ENCODE measurements at regions not wholly inside any gene's neighbourhood (a gene's known extent, or its start where the extent isn't known, plus 50 kb on each side); places are given as distances from the start of the nearest gene placed in this dataset.

DNA sequence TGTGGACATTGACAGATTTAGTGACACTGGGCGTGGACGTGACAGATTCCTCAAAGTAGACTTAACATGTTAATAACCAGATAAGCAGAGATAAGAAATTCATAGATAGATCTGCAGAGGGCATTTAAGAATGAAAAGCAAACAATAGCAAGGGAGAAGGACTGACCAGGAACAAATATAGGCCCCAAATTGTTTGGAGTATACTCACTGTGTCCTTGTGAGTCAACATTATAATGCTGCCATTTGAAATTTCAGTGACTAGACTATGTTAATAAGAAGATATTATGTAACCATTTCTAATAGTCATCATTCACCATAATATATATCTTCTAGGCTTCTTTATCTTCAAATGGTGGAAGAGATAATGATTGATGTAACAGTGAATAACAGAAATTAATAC lies 78.1 kb upstream of the SLC38A11 start:
- no peak for DNase-seq
- H3K4me3 ChIP-seq: no peak overlapping the region
- no peaks in the 10 kb centered on the region for H3K4me1 ChIP-seq
- H3K9me3 ChIP-seq: peaks cover 0 to 3% (median 0%) of the 10 kb centered on the region in 11 donors
- no peak overlapping the region for H3K27ac ChIP-seq
- intact Hi-C loops (cut with DNase I): no loop called here
- TF ChIP-seq, protein P1, sequence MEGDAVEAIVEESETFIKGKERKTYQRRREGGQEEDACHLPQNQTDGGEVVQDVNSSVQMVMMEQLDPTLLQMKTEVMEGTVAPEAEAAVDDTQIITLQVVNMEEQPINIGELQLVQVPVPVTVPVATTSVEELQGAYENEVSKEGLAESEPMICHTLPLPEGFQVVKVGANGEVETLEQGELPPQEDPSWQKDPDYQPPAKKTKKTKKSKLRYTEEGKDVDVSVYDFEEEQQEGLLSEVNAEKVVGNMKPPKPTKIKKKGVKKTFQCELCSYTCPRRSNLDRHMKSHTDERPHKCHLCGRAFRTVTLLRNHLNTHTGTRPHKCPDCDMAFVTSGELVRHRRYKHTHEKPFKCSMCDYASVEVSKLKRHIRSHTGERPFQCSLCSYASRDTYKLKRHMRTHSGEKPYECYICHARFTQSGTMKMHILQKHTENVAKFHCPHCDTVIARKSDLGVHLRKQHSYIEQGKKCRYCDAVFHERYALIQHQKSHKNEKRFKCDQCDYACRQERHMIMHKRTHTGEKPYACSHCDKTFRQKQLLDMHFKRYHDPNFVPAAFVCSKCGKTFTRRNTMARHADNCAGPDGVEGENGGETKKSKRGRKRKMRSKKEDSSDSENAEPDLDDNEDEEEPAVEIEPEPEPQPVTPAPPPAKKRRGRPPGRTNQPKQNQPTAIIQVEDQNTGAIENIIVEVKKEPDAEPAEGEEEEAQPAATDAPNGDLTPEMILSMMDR (IDR thresholded peaks at IDR 0.05): no peak
- H3K27me3 ChIP-seq: no peaks in the 10 kb centered on the region
- ATAC-seq: no peak
- WGBS, 2 donors: 75 to 76% methylated on average over 2 of the region's 2 CpGs
- H3K36me3 ChIP-seq: no peaks in the 10 kb centered on the region

DNA sequence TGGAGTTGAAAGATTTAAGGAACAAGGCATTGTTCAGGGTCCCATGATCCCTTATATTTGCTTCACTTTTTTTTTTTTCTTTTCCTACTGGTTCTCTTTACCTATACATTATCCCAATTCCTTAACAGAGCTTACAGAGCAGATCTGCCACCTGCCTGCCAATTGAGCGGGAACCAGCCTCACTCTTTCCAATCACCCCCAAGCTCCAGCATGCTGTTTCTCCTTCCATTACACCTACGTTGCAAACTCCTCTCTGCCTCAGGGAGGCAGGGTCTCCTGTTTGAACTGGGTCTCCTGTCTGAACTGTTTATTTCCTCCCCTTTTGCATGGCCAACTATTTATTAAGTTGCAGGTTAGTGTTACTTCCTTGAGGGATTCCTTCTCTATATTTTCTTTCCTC lies 77.2 kb upstream of the SLC38A11 start:
- H3K36me3 ChIP-seq: no peaks in the 10 kb centered on the region
- 73 to 85% methylated on average over 2 of the region's 2 CpGs for WGBS, 2 donors
- no peak overlapping the region for H3K27ac ChIP-seq
- TF ChIP-seq, protein P1 (IDR thresholded peaks at IDR 0.05): no peak
- intact Hi-C loops (cut with DNase I): no loop called here
- no peaks in the 10 kb centered on the region for H3K27me3 ChIP-seq
- no peaks in the 10 kb centered on the region for H3K9me3 ChIP-seq
- H3K4me3 ChIP-seq: no peak overlapping the region
- DNase-seq: no peak
- ATAC-seq: no peak
- H3K4me1 ChIP-seq: no peaks in the 10 kb centered on the region

DNA sequence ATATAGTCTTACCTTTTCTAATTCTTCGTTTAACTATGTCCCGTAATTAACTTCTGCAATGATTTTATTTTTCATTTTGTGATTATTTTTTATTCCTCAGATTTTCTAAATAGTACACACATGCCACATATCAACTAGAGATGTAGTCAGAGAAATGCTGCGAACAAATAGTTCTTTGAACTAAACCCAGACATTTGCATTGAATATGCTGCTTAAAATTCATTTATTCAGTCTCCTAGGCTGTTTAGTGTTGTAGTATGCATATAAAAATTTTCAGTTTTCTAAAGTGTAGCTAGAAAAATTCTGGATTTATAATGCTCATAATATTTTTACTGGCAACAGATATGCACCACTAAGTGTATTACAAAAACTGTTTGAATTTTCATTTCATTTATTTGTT lies 68.9 kb upstream of the SLC38A11 start:
- Histone ChIP-seq H3K36me3 (no peaks in the 10 kb centered on the region), H3K4me1 (no peaks in the 10 kb centered on the region), H3K9me3 (peaks cover 0 to 4% (median 0%) of the 10 kb centered on the region in 11 donors), H3K4me3 (no peak overlapping the region), H3K27ac (no peak overlapping the region), H3K27me3 (no peaks in the 10 kb centered on the region)
- 92 to 96% methylated on average over 3 of the region's 3 CpGs for WGBS, 2 donors
- intact Hi-C loops (cut with DNase I): no loop called here
- TF ChIP-seq, protein P1 (IDR thresholded peaks at IDR 0.05): no peak
- ATAC-seq: no peak
- no peak for DNase-seq

DNA sequence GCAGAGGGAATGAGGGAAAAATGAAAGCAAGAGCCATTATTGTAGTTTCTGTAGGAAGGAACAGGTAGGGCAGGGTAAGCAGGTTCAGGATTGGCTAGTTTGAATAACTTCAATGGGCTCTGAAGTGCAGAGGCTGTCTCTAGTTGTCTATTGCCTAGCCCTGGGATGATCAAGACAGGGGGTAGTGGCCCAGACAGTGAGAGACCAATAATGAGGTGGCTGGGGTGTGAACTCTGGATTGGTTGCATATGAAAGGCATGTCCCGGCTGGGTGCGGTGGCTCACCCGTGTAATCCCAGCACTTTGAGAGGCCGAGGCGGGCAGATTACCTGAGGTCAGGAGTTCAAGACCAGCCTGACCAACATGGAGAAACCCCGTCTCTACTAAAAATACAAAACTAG lies 67.5 kb upstream of the SLC38A11 start:
- TF ChIP-seq, protein P1 (IDR thresholded peaks at IDR 0.05): no peak
- intact Hi-C loops (cut with DNase I): no loop called here
- H3K4me1 ChIP-seq: no peaks in the 10 kb centered on the region

More for the DNA sequence above, 67.5 kb upstream of the SLC38A11 start:
- 91 to 98% methylated on average over 6 of the region's 6 CpGs for whole genome bisulfite sequencing, 2 donors
- no peaks in the 10 kb centered on the region for H3K36me3 ChIP-seq
- H3K9me3 ChIP-seq: peaks cover 0 to 4% (median 0%) of the 10 kb centered on the region in 11 donors
- H3K27me3 ChIP-seq: no peaks in the 10 kb centered on the region
- no peak overlapping the region for H3K4me3 ChIP-seq
- ATAC-seq (no peak), DNase-seq (no peak)
- H3K27ac ChIP-seq: no peak overlapping the region
